Spleen (tissue), 11 donors: ENCODE measurements at regions not wholly inside any gene's neighbourhood (a gene's known extent, or its start where the extent isn't known, plus 50 kb on each side); places are given as distances from the start of the nearest gene placed in this dataset.
"Not testable (repeated sequence)": the region's sequence is repeated elsewhere in the genome, so short reads cannot be mapped to it uniquely, and the experiment has no call there.

Experiments used
- DNase-seq: peaks from one replicate; pipeline ENCODE4 v3.0.0-alpha.2; 2020
- H3K27ac ChIP-seq, 8 donors: fragments of 200-600 bp; sonication (generic) in 7 of 8; 1 replicate in 4 of 8; 2 replicates in 4 of 8; pipeline versions ENCODE4 v1.5.0 to v1.8.0; 2016 to 2021; ENCODE audit warnings: inconsistent platforms in 4 of 8, mild to moderate bottlenecking in 4 of 8, moderate library complexity in 1 of 8
- H3K27me3 ChIP-seq, 7 donors: fragments of 200-600 bp; sonication (generic) in 6 of 7; replicated peaks in 1 of 7; 1 replicate in 4 of 7; 2 replicates in 3 of 7; pipeline versions ENCODE4 v1.5.0 to v1.8.0; 2016 to 2021; ENCODE audit warnings: inconsistent platforms in 3 of 7, mild to moderate bottlenecking in 1 of 7
- H3K36me3 ChIP-seq, 6 donors: fragments of 200-600 bp; sonication (generic) in 5 of 6; 1 replicate in 4 of 6; 2 replicates in 2 of 6; pipeline versions ENCODE4 v1.5.0 to v1.8.0; 2016 to 2021; ENCODE audit warnings: inconsistent platforms in 2 of 6
- H3K4me1 ChIP-seq, 6 donors: fragments of 200-600 bp; sonication (generic) in 5 of 6; 1 replicate in 3 of 6; 2 replicates in 3 of 6; pipeline versions ENCODE4 v1.5.0 to v1.8.0; 2016 to 2021; ENCODE audit warnings: inconsistent platforms in 3 of 6
- H3K4me3 ChIP-seq, 8 donors: fragments of 200-600 bp; sonication (generic) in 7 of 8; 1 replicate in 4 of 8; 2 replicates in 4 of 8; pipeline versions ENCODE4 v1.5.0 to v1.8.0; 2016 to 2021; ENCODE audit warnings: inconsistent platforms in 4 of 8, mild to moderate bottlenecking in 4 of 8, moderate library complexity in 2 of 8
- H3K9me3 ChIP-seq, 8 donors: fragments of 200-600 bp; sonication (generic) in 7 of 8; 1 replicate in 4 of 8; 2 replicates in 4 of 8; pipeline versions ENCODE4 v1.5.0 to v1.8.0; 2016 to 2021; ENCODE audit warnings: inconsistent platforms in 4 of 8
- CTCF ChIP-seq, 11 experiments: fragments of 200-600 bp in 7 of 11; fragments of 450-650 bp in 4 of 11; sonication (generic) in 4 of 11; IDR thresholded peaks in 8 of 11; conservative IDR thresholded peaks in 3 of 11; 1 replicate in 7 of 11; 2 replicates in 4 of 11; pipeline versions ENCODE4 v1.4.0 to v1.8.0; 2016 to 2021; ENCODE audit warnings: antibody characterized with exemption in 11 of 11, inconsistent platforms in 4 of 11, mild to moderate bottlenecking in 1 of 11
- POLR2A ChIP-seq, 3 donors: fragments of 450-650 bp; IDR thresholded peaks; one replicate each; pipeline ENCODE4 v1.5.1; 2017; ENCODE audit warnings: antibody characterized with exemption in 3 of 3, mild to moderate bottlenecking in 1 of 3
- POLR2AphosphoS5 ChIP-seq, 3 donors: sonication (generic); formaldehyde crosslinking; IDR thresholded peaks; one replicate each; pipeline ENCODE4 v1.5.1; 2017; ENCODE audit warnings: antibody characterized with exemption in 3 of 3
- WGBS, 5 donors: extraction: QIAGEN DNeasy Blood & Tissue Kit in 3 of 5; methylation state at CpG; one replicate each; pipeline versions ENCODE4 v1.1.5 to v1.1.7; 2013 to 2018; 5-methylcytosine and 5-hydroxymethylcytosine counted together
- intact Hi-C: fragments of 100-400 bp; cut with DNase I; formaldehyde crosslinking; loops from one replicate; pipeline ENCODE4 v1.15.0; 2023; ENCODE audit warnings: low total_unique reads
- donor health status: healthy with polysubstance abuse.
- donor health status: DM: no; HTN: no; CAD: no; lungs with moderate emphysema.
- donor health status: DM: no; HTN: no; CAD: no.
- donor health status: Bipolar disorder and iron deficiency.
- donor health status: healthy.
- donor health status: DM: no; HTN: no; CAD: no.
- donor health status: DM: yes; HTN: yes; CAD: no.

- H3K4me3 ChIP-seq: no peak overlapping the region
- no peak overlapping the region for H3K27ac ChIP-seq
- intact Hi-C loops: no loop called here
- TF ChIP-seq CTCF (IDR thresholded peaks at IDR 0.05 in 8 of 11, conservative IDR thresholded peaks at IDR 0.05 in 3 of 11) (no peak), POLR2AphosphoS5 (IDR thresholded peaks at IDR 0.05) (no peak), POLR2A (IDR thresholded peaks at IDR 0.05) (no peak)
- H3K9me3 ChIP-seq: no peaks in the 10 kb centered on the region
- no peaks in the 10 kb centered on the region for H3K27me3 ChIP-seq
- no peaks in the 10 kb centered on the region for H3K4me1 ChIP-seq
- DNase-seq: no peak
- no peaks in the 10 kb centered on the region for H3K36me3 ChIP-seq
Observed at GRCh38 chr4:27123769-27124124, 263.1 kb downstream of the STIM2 start.

- H3K27me3 ChIP-seq, DNase-seq, H3K9me3 ChIP-seq, H3K4me3 ChIP-seq, H3K4me1 ChIP-seq, H3K27ac ChIP-seq, H3K36me3 ChIP-seq, intact Hi-C loops: not testable (repeated sequence)
- WGBS, 5 donors: 75 to 94% (median 89%) methylated on average over 4 of the region's 4 CpGs
Observed at GRCh38 chr4:27126895-27127294, 266.3 kb downstream of the STIM2 start.

GRCh38 chr4:27128443-27128842 lies 267.8 kb downstream of the STIM2 start:
- WGBS, 5 donors: 81 to 94% (median 89%) methylated on average over 5 of the region's 5 CpGs
- DNase-seq: no peak

GRCh38 chr4:27129871-27130366 lies 269.3 kb downstream of the STIM2 start:
- intact Hi-C loops: no loop called here
- 62 to 82% (median 71%) methylated on average over 7 of the region's 7 CpGs for WGBS, 5 donors

More at GRCh38 chr4:27128443-27128842, 267.8 kb downstream of the STIM2 start:
- intact Hi-C loops: no loop called here
- Histone ChIP-seq H3K4me1 (no peaks in the 10 kb centered on the region), H3K27ac (no peak overlapping the region), H3K9me3 (peaks cover 0 to 5% (median 2%) of the 10 kb centered on the region in 8 donors), H3K27me3 (no peaks in the 10 kb centered on the region), H3K36me3 (no peaks in the 10 kb centered on the region), H3K4me3 (no peak overlapping the region)
- no peak for TF ChIP-seq CTCF (IDR thresholded peaks at IDR 0.05 in 8 of 11, conservative IDR thresholded peaks at IDR 0.05 in 3 of 11)
- no peak for TF ChIP-seq POLR2AphosphoS5 (IDR thresholded peaks at IDR 0.05)
- TF ChIP-seq POLR2A (IDR thresholded peaks at IDR 0.05): no peak

More at GRCh38 chr4:27129871-27130366, 269.3 kb downstream of the STIM2 start:
- no peaks in the 10 kb centered on the region for H3K36me3 ChIP-seq
- DNase-seq: no peak
- no peaks in the 10 kb centered on the region for H3K4me1 ChIP-seq
- TF ChIP-seq POLR2A (IDR thresholded peaks at IDR 0.05) (no peak), CTCF (IDR thresholded peaks at IDR 0.05 in 8 of 11, conservative IDR thresholded peaks at IDR 0.05 in 3 of 11) (no peak), POLR2AphosphoS5 (IDR thresholded peaks at IDR 0.05) (no peak)
- H3K27me3 ChIP-seq: no peaks in the 10 kb centered on the region
- no peak overlapping the region for H3K27ac ChIP-seq
- peaks cover 0 to 18% (median 12%) of the 10 kb centered on the region in 8 donors for H3K9me3 ChIP-seq
- H3K4me3 ChIP-seq: no peak overlapping the region
